PC-9 (cell line): ENCODE measurements at regions not wholly inside any gene's neighbourhood (a gene's known extent, or its start where the extent isn't known, plus 50 kb on each side); places are given as distances from the start of the nearest gene placed in this dataset.
"Not testable (repeated sequence)": the region's sequence is repeated elsewhere in the genome, so short reads cannot be mapped to it uniquely, and the experiment has no call there.

Experiments used
- BruUV-seq: library from RNA; stranded (reverse); fragments of 400-500 nt; replicated peaks from 2 replicates; lab custom pipeline; 2021; lab: Mats Ljungman, UMichigan
- CTCF ChIA-PET: fragments of 300-600 bp; sonication (Branson Sonifier 250); formaldehyde crosslinking; loops from one replicate; lab custom pipeline; 2022; ENCODE audit warnings: antibody characterized with exemption; lab: Charles Lee
- POLR2A ChIA-PET: fragments of 300-600 bp; sonication (Branson Sonifier 250); formaldehyde crosslinking; loops from one replicate; lab custom pipeline; 2022; ENCODE audit warnings: antibody characterized with exemption; ENCODE audit not compliant: unreplicated experiment; lab: Charles Lee
- DNase-seq, 2 experiments: peaks; one replicate each; pipeline versions ENCODE4 v3.0.0 to v3.0.0-alpha.2; 2015 to 2022; ENCODE audit warnings: mixed read lengths in 1 of 2
- H2AFZ ChIP-seq: fragments of 200-600 bp; sonication (generic); 2 replicates; pipeline ENCODE4 v1.8.1; 2017; ENCODE audit warnings: antibody characterized with exemption
- H3F3A ChIP-seq: fragments of 200-600 bp; sonication (generic); 2 replicates; pipeline ENCODE4 v1.8.1; 2017; ENCODE audit warnings: antibody characterized with exemption, mild to moderate bottlenecking, low read depth; ENCODE audit not compliant: insufficient read depth
- H3K27ac ChIP-seq: fragments of 200-600 bp; sonication (generic); 2 replicates; pipeline ENCODE4 v1.6.1; 2016; ENCODE audit warnings: mixed run types
- H3K27me3 ChIP-seq: fragments of 200-600 bp; sonication (generic); 2 replicates; pipeline ENCODE4 v1.6.1; 2016; ENCODE audit warnings: low read depth, mixed run types; ENCODE audit not compliant: insufficient read depth
- H3K36me3 ChIP-seq: fragments of 200-600 bp; sonication (generic); 2 replicates; pipeline ENCODE4 v1.6.1; 2016; ENCODE audit warnings: low read depth, mixed run types
- H3K4me1 ChIP-seq: fragments of 200-600 bp; sonication (generic); replicated peaks from 2 replicates; pipeline ENCODE4 v1.6.1; 2016; ENCODE audit warnings: mixed run types; ENCODE audit not compliant: insufficient read depth
- H3K4me2 ChIP-seq: fragments of 200-600 bp; sonication (generic); 2 replicates; pipeline ENCODE4 v1.6.1; 2017; ENCODE audit warnings: mixed run types
- H3K4me3 ChIP-seq: fragments of 200-600 bp; sonication (generic); 2 replicates; pipeline ENCODE4 v1.6.1; 2016; ENCODE audit warnings: mixed run types
- H3K79me2 ChIP-seq: fragments of 200-600 bp; sonication (generic); 2 replicates; pipeline ENCODE4 v1.6.1; 2017; ENCODE audit warnings: low read depth, mixed run types
- H3K9me2 ChIP-seq: fragments of 200-600 bp; sonication (generic); 2 replicates; pipeline ENCODE4 v1.8.1; 2017; ENCODE audit warnings: mild to moderate bottlenecking; ENCODE audit not compliant: insufficient read depth
- H3K9me3 ChIP-seq: fragments of 200-600 bp; sonication (generic); 2 replicates; pipeline ENCODE4 v1.8.1; 2016; ENCODE audit warnings: low read depth; ENCODE audit not compliant: insufficient read depth
- H4K20me1 ChIP-seq: fragments of 200-600 bp; sonication (generic); 2 replicates; pipeline ENCODE4 v1.8.1; 2017; ENCODE audit not compliant: insufficient read depth
- CTCF ChIP-seq: fragments of 200-600 bp; sonication (generic); conservative IDR thresholded peaks from 2 replicates; pipeline ENCODE4 v1.6.1; 2017; ENCODE audit warnings: mixed run types, antibody characterized with exemption, mild to moderate bottlenecking, moderate library complexity
- EZH2 ChIP-seq: fragments of 200-600 bp; sonication (generic); IDR thresholded peaks from 2 replicates; pipeline ENCODE4 v1.8.0; 2017; ENCODE audit warnings: antibody characterized with exemption, low read depth
- intact Hi-C: fragments of 100-400 bp; cut with micrococcal nuclease; formaldehyde crosslinking; loops from one replicate; pipeline ENCODE4 v1.10.0; 2022; ENCODE audit not compliant: unreplicated experiment

GRCh38 chr3:80733522-80734176 is 965.9 kb upstream of the ROBO1 start:
- no peaks in the 10 kb centered on the region for H4K20me1 ChIP-seq
- CTCF ChIA-PET, result no interaction called here
- DNase-seq, result peak; percentile 77 to 96
- H3K79me2 ChIP-seq, result no peaks in the 10 kb centered on the region
- H3K9me3 ChIP-seq, result peaks cover 4% of the 10 kb centered on the region; the same call in 1 of the 2 replicates
- BruUV-seq, result no TSS peak
- peaks cover 29% of the 10 kb centered on the region for H3F3A ChIP-seq
- no peaks in the 10 kb centered on the region for H3K9me2 ChIP-seq
- H3K4me3 ChIP-seq, result peak overlapping the region; percentile 23; the same call in 1 of the 2 replicates
- H3K27ac ChIP-seq, result peak overlapping the region; percentile 87
- peak overlapping the region; percentile 59 for H3K4me2 ChIP-seq
- intact Hi-C loops, result loop anchor here (1.0 kb wide), 2 partner anchors 37 to 122 kb away; no protein-coding TSS in a partner anchor
- H2AFZ ChIP-seq, result peak overlapping the region; percentile 66
- no peaks in the 10 kb centered on the region for H3K36me3 ChIP-seq
- POLR2A ChIA-PET, result no interaction called here
- no peak for TF ChIP-seq CTCF
- TF ChIP-seq EZH2, result no peak
- H3K4me1 ChIP-seq, result peaks cover 36% of the 10 kb centered on the region
- no peaks in the 10 kb centered on the region for H3K27me3 ChIP-seq

GRCh38 chr3:80727561-80727960 is 959.8 kb upstream of the ROBO1 start:
- BruUV-seq, H3K27ac ChIP-seq, H3K4me1 ChIP-seq, H3K9me2 ChIP-seq, H3K9me3 ChIP-seq, POLR2A ChIA-PET, DNase-seq, H3K79me2 ChIP-seq, intact Hi-C loops, H3K27me3 ChIP-seq, H3K36me3 ChIP-seq, H2AFZ ChIP-seq, H3K4me2 ChIP-seq, H4K20me1 ChIP-seq, CTCF ChIA-PET, H3K4me3 ChIP-seq, H3F3A ChIP-seq: not testable (repeated sequence)

- H3K4me1 ChIP-seq, BruUV-seq, H3F3A ChIP-seq, CTCF ChIA-PET, H3K27ac ChIP-seq, H2AFZ ChIP-seq, H3K9me3 ChIP-seq, H3K36me3 ChIP-seq, H3K4me3 ChIP-seq, H3K4me2 ChIP-seq, intact Hi-C loops, H3K9me2 ChIP-seq, H3K79me2 ChIP-seq, POLR2A ChIA-PET, H4K20me1 ChIP-seq, H3K27me3 ChIP-seq, DNase-seq: not testable (repeated sequence)
Observed at GRCh38 chr3:80709597-80710322, 942.0 kb upstream of the ROBO1 start.

- H3F3A ChIP-seq, result no peaks in the 10 kb centered on the region
- no TSS peak for BruUV-seq
- TF ChIP-seq CTCF (no peak), EZH2 (no peak)
- intact Hi-C loops, result no loop called here
- H4K20me1 ChIP-seq, result no peaks in the 10 kb centered on the region
- no peak overlapping the region for H3K4me2 ChIP-seq
- ChIA-PET POLR2A (no interaction called here), CTCF (no interaction called here)
- DNase-seq, result no peak
- peaks cover 3% of the 10 kb centered on the region; the same call in 1 of the 2 replicates for H3K9me2 ChIP-seq
- peaks cover 4% of the 10 kb centered on the region; the same call in 1 of the 2 replicates for H3K9me3 ChIP-seq
- H3K79me2 ChIP-seq, result no peaks in the 10 kb centered on the region
- no peaks in the 10 kb centered on the region for H3K27me3 ChIP-seq
- no peak overlapping the region for H3K4me3 ChIP-seq
- H2AFZ ChIP-seq, result no peak overlapping the region
- no peak overlapping the region for H3K27ac ChIP-seq
- H3K36me3 ChIP-seq, result no peaks in the 10 kb centered on the region
- H3K4me1 ChIP-seq, result no peaks in the 10 kb centered on the region
Observed at GRCh38 chr3:80705290-80705689, 937.5 kb upstream of the ROBO1 start.
